Peyer's patch (tissue), 4 donors: ENCODE measurements at regions not wholly inside any gene's neighbourhood (a gene's known extent, or its start where the extent isn't known, plus 50 kb on each side); places are given as distances from the start of the nearest gene placed in this dataset.

Experiments
- POLR2A ChIP-seq, 2 donors: fragments of 450-650 bp; IDR thresholded peaks; one replicate each; pipeline ENCODE4 v1.5.1; 2017; ENCODE audit warnings: antibody characterized with exemption in 2 of 2, mild to moderate bottlenecking in 2 of 2, moderate library complexity in 2 of 2
- TF ChIP-seq, protein P1 (sequence below), 6 experiments: fragments of 450-650 bp in 4 of 6; fragments of 200-600 bp in 2 of 6; sonication (generic) in 1 of 6; IDR thresholded peaks; one replicate each; pipeline ENCODE4 v1.5.1; 2017 to 2019; ENCODE audit warnings: antibody characterized with exemption in 6 of 6, mild to moderate bottlenecking in 3 of 6, moderate library complexity in 1 of 6

DNA sequence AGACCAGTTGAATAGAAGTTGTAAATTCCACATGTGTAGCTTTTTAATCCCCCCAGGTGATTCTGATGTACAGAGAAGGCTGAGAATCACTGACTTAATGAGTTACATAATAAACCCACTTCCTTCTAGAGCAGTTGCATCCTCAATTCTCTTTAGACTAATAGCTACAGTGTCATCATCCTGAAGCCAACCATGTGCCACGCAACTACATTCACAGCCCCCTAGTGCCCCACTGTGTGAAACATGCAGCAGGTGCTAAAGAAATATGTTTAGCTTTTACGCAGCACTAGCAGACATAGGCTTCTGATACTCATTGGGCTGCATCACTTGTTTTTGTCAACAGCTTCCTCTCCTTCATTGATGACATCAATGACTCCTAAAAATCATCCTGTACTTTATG is 1168.3 kb downstream of the BCL11B start:
- TF ChIP-seq, protein P1, sequence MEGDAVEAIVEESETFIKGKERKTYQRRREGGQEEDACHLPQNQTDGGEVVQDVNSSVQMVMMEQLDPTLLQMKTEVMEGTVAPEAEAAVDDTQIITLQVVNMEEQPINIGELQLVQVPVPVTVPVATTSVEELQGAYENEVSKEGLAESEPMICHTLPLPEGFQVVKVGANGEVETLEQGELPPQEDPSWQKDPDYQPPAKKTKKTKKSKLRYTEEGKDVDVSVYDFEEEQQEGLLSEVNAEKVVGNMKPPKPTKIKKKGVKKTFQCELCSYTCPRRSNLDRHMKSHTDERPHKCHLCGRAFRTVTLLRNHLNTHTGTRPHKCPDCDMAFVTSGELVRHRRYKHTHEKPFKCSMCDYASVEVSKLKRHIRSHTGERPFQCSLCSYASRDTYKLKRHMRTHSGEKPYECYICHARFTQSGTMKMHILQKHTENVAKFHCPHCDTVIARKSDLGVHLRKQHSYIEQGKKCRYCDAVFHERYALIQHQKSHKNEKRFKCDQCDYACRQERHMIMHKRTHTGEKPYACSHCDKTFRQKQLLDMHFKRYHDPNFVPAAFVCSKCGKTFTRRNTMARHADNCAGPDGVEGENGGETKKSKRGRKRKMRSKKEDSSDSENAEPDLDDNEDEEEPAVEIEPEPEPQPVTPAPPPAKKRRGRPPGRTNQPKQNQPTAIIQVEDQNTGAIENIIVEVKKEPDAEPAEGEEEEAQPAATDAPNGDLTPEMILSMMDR (IDR thresholded peaks at IDR 0.05): no peak
- TF ChIP-seq POLR2A (IDR thresholded peaks at IDR 0.05): no peak
